ENCODE measurements at regions not wholly inside any gene's neighbourhood (a gene's known extent, or its start where the extent isn't known, plus 50 kb on each side); places are given as distances from the start of the nearest gene placed in this dataset.
A peak's percentile ranks its signal among the peaks of the same experiment; 100 is the strongest.
"Not testable (repeated sequence)": the region's sequence is repeated elsewhere in the genome, so short reads cannot be mapped to it uniquely, and the experiment has no call there.

DNA sequence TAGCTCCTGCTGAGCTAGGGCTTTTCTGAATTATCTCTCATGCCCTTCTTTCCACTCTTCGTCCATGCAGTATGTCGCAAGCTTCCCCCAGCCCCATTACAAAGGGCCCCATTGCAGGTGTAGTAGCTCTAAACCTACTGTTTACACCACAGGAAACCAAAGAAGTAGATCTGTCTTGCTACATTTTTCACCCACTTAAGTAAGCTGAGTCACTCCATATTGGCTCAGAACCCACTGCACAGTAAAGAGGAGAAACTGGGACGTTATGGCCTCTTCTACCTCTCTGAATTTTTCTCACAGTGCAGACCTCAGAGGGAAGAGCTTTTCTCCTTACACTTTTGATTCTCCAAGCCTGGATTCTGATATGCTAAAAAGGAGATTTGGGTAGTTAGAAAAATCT is 200.2 kb downstream of the SMARCA1 start:
- CTCF ChIA-PET, result no interaction called here

DNA sequence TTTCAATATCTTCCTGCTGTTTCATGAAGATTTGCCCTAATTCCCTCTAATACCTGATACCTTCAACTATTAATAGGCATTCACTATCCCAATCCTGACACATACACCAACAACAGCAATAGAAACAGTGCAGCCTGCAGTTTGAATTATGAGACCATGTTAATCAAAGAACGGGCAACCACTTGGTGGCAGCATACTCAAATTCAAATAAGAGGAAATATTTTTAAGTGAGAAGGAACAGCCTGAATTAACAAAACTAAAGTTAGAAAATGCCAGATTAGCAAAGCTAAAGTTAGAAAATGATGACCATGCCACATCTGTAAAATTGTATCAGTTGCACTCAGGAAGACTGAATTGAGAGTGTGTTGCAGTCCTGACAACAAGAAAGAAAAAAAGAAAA is 204.9 kb downstream of the SMARCA1 start:
- ChIA-PET POLR2A (no interaction called here), CTCF (no interaction called here)
- peak; percentile 18 for DNase-seq (ENCODE audit: extremely low spot score)
- no peak for TF ChIP-seq HDGF (IDR thresholded peaks at IDR 0.05; ENCODE audit: borderline replicate concordance)

More for the DNA sequence above, 200.2 kb downstream of the SMARCA1 start:
- POLR2A ChIA-PET, result no interaction called here
- no peak for DNase-seq (ENCODE audit: extremely low spot score)
- TF ChIP-seq TARDBP (IDR thresholded peaks at IDR 0.05), result no peak
- TF ChIP-seq SUZ12 (IDR thresholded peaks at IDR 0.05), result no peak
- no peak for TF ChIP-seq SP1 (IDR thresholded peaks at IDR 0.05)
- TF ChIP-seq HDGF (IDR thresholded peaks at IDR 0.05; ENCODE audit: borderline replicate concordance), result no peak
- no peak for TF ChIP-seq FOXK2 (IDR thresholded peaks at IDR 0.05)
- TF ChIP-seq NFRKB (IDR thresholded peaks at IDR 0.05), result no peak
- no peak for TF ChIP-seq L3MBTL2 (conservative IDR thresholded peaks at IDR 0.05)
- TF ChIP-seq ARNT (IDR thresholded peaks at IDR 0.05), result no peak
- no peak for TF ChIP-seq LEF1 (IDR thresholded peaks at IDR 0.05; ENCODE audit: borderline replicate concordance)

DNA sequence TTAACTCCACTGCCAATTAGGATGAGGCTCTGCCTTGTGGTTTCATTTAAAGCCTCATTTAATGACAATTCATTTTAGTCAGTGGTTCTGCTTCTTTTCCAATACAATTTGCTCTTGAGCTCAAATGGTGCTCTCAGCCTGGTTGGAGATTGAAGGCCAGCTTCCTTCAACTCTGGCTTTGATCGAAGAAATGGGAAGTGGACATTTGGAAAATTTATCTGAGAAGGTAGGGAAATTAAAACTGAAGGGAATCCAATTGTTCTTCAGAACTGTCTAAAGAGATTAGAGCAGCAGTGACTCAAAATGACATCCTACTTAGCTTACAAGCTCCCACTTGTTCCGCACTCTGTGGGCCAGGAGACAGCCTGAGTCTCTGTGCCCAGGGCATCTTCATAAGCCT is 206.8 kb downstream of the SMARCA1 start:
- TF ChIP-seq ARNT (IDR thresholded peaks at IDR 0.05) (no peak), FOXK2 (IDR thresholded peaks at IDR 0.05) (no peak), BHLHE40 (IDR thresholded peaks at IDR 0.05; ENCODE audit: borderline replicate concordance) (no peak), ELF4 (IDR thresholded peaks at IDR 0.05) (no peak), HDGF (IDR thresholded peaks at IDR 0.05; ENCODE audit: borderline replicate concordance) (no peak), NFRKB (IDR thresholded peaks at IDR 0.05) (no peak), CTBP1 (IDR thresholded peaks at IDR 0.05; ENCODE audit: borderline replicate concordance) (no peak)
- POLR2A ChIA-PET, result no interaction called here
- CTCF ChIA-PET, result no interaction called here
- DNase-seq (ENCODE audit: extremely low spot score), result no peak

- POLR2A ChIA-PET, result no interaction called here
- CTCF ChIA-PET, result no interaction called here
- no peak for TF ChIP-seq CTBP1 (IDR thresholded peaks at IDR 0.05; ENCODE audit: borderline replicate concordance)
- TF ChIP-seq FOXM1 (IDR thresholded peaks at IDR 0.05; ENCODE audit: borderline replicate concordance), result no peak
- TF ChIP-seq FOXK2 (IDR thresholded peaks at IDR 0.05), result no peak
- TF ChIP-seq SP1 (IDR thresholded peaks at IDR 0.05), result no peak
- TF ChIP-seq ARNT (IDR thresholded peaks at IDR 0.05), result no peak
- TF ChIP-seq FOXA1 (IDR thresholded peaks at IDR 0.05), result no peak
- TF ChIP-seq NFRKB (IDR thresholded peaks at IDR 0.05), result no peak
- no peak for TF ChIP-seq TARDBP (IDR thresholded peaks at IDR 0.05)
- no peak for TF ChIP-seq PKNOX1 (IDR thresholded peaks at IDR 0.05)
- TF ChIP-seq ZNF384 (IDR thresholded peaks at IDR 0.05), result no peak
- TF ChIP-seq BHLHE40 (IDR thresholded peaks at IDR 0.05; ENCODE audit: borderline replicate concordance), result no peak
- TF ChIP-seq ELF4 (IDR thresholded peaks at IDR 0.05), result no peak
- no peak for TF ChIP-seq HDGF (IDR thresholded peaks at IDR 0.05; ENCODE audit: borderline replicate concordance)
- DNase-seq (ENCODE audit: extremely low spot score), result no peak
Observed at GRCh38 chrX:129310000-129310399, 213.3 kb downstream of the SMARCA1 start.

GRCh38 chrX:129262912-129263311 is 260.4 kb downstream of the SMARCA1 start:
- no peak for TF ChIP-seq PKNOX1 (IDR thresholded peaks at IDR 0.05)
- no peak for TF ChIP-seq ZNF384 (IDR thresholded peaks at IDR 0.05)
- TF ChIP-seq ELF4 (IDR thresholded peaks at IDR 0.05), result no peak
- TF ChIP-seq FOXK2 (IDR thresholded peaks at IDR 0.05), result no peak
- TF ChIP-seq BHLHE40 (IDR thresholded peaks at IDR 0.05; ENCODE audit: borderline replicate concordance), result no peak
- no peak for TF ChIP-seq HDGF (IDR thresholded peaks at IDR 0.05; ENCODE audit: borderline replicate concordance)
- TF ChIP-seq TARDBP (IDR thresholded peaks at IDR 0.05), result no peak
- TF ChIP-seq SUZ12 (IDR thresholded peaks at IDR 0.05), result no peak
- no peak for TF ChIP-seq FOXM1 (IDR thresholded peaks at IDR 0.05; ENCODE audit: borderline replicate concordance)
- TF ChIP-seq ARNT (IDR thresholded peaks at IDR 0.05), result no peak
- TF ChIP-seq SP1 (IDR thresholded peaks at IDR 0.05), result no peak
- no peak for TF ChIP-seq FOXA1 (IDR thresholded peaks at IDR 0.05)
- TF ChIP-seq LEF1 (IDR thresholded peaks at IDR 0.05; ENCODE audit: borderline replicate concordance), result no peak
- TF ChIP-seq CTBP1 (IDR thresholded peaks at IDR 0.05; ENCODE audit: borderline replicate concordance), result no peak
- no peak for TF ChIP-seq L3MBTL2 (conservative IDR thresholded peaks at IDR 0.05)
- TF ChIP-seq NFRKB (IDR thresholded peaks at IDR 0.05), result no peak
- DNase-seq (ENCODE audit: extremely low spot score), result no peak
- ChIA-PET CTCF (no interaction called here), POLR2A (no interaction called here)

GRCh38 chrX:129255516-129255915 is 267.8 kb downstream of the SMARCA1 start:
- CTCF ChIA-PET; POLR2A ChIA-PET; DNase-seq (ENCODE audit: extremely low spot score): not testable (repeated sequence)

- DNase-seq (ENCODE audit: extremely low spot score), result no peak
- ChIA-PET POLR2A (no interaction called here), CTCF (no interaction called here)
- TF ChIP-seq CTBP1 (IDR thresholded peaks at IDR 0.05; ENCODE audit: borderline replicate concordance) (no peak), HDGF (IDR thresholded peaks at IDR 0.05; ENCODE audit: borderline replicate concordance) (no peak), FOXK2 (IDR thresholded peaks at IDR 0.05) (no peak), L3MBTL2 (conservative IDR thresholded peaks at IDR 0.05) (no peak)
Observed at GRCh38 chrX:129249563-129249962, 273.7 kb downstream of the SMARCA1 start.

GRCh38 chrX:129247642-129248041 is 275.6 kb downstream of the SMARCA1 start:
- no peak for DNase-seq (ENCODE audit: extremely low spot score)
- ChIA-PET POLR2A (no interaction called here), CTCF (no interaction called here)
- TF ChIP-seq ARNT (IDR thresholded peaks at IDR 0.05), result no peak
- TF ChIP-seq FOXK2 (IDR thresholded peaks at IDR 0.05), result no peak
- TF ChIP-seq ZNF384 (IDR thresholded peaks at IDR 0.05), result no peak
- no peak for TF ChIP-seq SP1 (IDR thresholded peaks at IDR 0.05)
- TF ChIP-seq BHLHE40 (IDR thresholded peaks at IDR 0.05; ENCODE audit: borderline replicate concordance), result no peak
- TF ChIP-seq SUZ12 (IDR thresholded peaks at IDR 0.05), result no peak
- no peak for TF ChIP-seq PKNOX1 (IDR thresholded peaks at IDR 0.05)
- no peak for TF ChIP-seq CTBP1 (IDR thresholded peaks at IDR 0.05; ENCODE audit: borderline replicate concordance)
- TF ChIP-seq ELF4 (IDR thresholded peaks at IDR 0.05), result no peak
- no peak for TF ChIP-seq FOXA1 (IDR thresholded peaks at IDR 0.05)
- no peak for TF ChIP-seq FOXM1 (IDR thresholded peaks at IDR 0.05; ENCODE audit: borderline replicate concordance)
- TF ChIP-seq NFRKB (IDR thresholded peaks at IDR 0.05), result no peak
- TF ChIP-seq TARDBP (IDR thresholded peaks at IDR 0.05), result no peak

All from HEK293T (cell line).